ENCODE measurements at regions not wholly inside any gene's neighbourhood (a gene's known extent, or its start where the extent isn't known, plus 50 kb on each side); places are given as distances from the start of the nearest gene placed in this dataset.
"Not testable (repeated sequence)": the region's sequence is repeated elsewhere in the genome, so short reads cannot be mapped to it uniquely, and the experiment has no call there.

DNA sequence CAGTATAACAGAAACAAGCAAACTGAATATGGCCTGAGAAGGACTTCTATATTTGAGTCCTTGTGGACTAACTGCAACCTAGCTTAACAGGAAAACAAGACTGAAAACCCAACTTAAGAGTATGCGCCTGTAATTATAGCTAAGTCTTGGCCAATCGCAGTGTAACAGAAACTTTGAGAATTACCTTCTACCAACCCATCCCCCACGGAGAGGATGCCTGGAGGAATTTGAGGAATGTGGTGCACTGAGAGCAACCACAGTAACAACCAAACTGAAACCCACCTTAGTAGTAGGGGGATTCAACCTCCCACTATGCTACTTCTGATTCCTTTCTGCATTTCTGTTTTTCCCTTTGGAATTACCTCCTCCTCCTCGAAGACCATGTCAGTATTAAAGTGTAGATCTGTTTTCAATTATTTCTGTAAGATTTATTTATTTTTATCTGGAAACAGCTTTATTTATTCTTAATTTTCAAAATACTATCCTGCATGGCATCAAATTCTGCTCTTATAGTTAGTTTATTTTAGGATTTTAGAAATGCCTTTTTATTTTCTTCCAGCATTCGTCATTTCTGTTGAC, 393.6 kb downstream of the KCNA4 start:
- TF ChIP-seq, protein P1, sequence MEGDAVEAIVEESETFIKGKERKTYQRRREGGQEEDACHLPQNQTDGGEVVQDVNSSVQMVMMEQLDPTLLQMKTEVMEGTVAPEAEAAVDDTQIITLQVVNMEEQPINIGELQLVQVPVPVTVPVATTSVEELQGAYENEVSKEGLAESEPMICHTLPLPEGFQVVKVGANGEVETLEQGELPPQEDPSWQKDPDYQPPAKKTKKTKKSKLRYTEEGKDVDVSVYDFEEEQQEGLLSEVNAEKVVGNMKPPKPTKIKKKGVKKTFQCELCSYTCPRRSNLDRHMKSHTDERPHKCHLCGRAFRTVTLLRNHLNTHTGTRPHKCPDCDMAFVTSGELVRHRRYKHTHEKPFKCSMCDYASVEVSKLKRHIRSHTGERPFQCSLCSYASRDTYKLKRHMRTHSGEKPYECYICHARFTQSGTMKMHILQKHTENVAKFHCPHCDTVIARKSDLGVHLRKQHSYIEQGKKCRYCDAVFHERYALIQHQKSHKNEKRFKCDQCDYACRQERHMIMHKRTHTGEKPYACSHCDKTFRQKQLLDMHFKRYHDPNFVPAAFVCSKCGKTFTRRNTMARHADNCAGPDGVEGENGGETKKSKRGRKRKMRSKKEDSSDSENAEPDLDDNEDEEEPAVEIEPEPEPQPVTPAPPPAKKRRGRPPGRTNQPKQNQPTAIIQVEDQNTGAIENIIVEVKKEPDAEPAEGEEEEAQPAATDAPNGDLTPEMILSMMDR (conservative IDR thresholded peaks at IDR 0.05): no peak
- no peaks in the 10 kb centered on the region for H3K36me3 Mint-ChIP-seq (ENCODE audit: low read depth)
- no peaks in the 10 kb centered on the region for H3K4me1 Mint-ChIP-seq
- H3K27ac Mint-ChIP-seq (ENCODE audit: unreplicated experiment): no peak overlapping the region
- H3K9me3 Mint-ChIP-seq: no peaks in the 10 kb centered on the region
- no peaks in the 10 kb centered on the region for H3K27me3 Mint-ChIP-seq (ENCODE audit: low read depth)
- H3K4me3 Mint-ChIP-seq: no peak overlapping the region
- DNase-seq (ENCODE audit: low read depth, low spot score): no peak

DNA sequence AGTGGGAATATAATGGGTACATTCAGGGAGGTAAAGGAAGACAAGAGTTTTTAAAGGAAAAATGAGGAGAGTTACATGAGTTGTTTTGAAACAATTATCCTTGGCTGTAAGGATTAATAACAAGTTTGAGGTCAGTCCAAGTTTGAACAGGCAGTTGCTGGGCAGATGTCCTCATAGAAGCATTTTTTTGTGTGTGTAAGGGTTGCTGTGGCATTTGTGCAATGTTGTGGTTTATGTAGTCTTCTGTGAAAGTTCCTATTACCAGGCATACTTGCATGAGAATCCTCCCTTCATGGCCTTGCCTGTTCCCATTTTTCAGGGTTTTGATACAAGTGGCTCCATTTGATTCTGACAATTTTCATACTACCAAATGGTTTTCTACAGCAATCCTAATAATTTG, 400.2 kb downstream of the KCNA4 start:
- Mint-ChIP-seq H3K27ac (ENCODE audit: unreplicated experiment) (no peak overlapping the region), H3K9me3 (no peaks in the 10 kb centered on the region), H3K4me1 (no peaks in the 10 kb centered on the region), H3K4me3 (no peak overlapping the region), H3K27me3 (ENCODE audit: low read depth) (no peaks in the 10 kb centered on the region), H3K36me3 (ENCODE audit: low read depth) (no peaks in the 10 kb centered on the region)
- no peak for DNase-seq (ENCODE audit: low read depth, low spot score)
- TF ChIP-seq, protein P1 (conservative IDR thresholded peaks at IDR 0.05): no peak

DNA sequence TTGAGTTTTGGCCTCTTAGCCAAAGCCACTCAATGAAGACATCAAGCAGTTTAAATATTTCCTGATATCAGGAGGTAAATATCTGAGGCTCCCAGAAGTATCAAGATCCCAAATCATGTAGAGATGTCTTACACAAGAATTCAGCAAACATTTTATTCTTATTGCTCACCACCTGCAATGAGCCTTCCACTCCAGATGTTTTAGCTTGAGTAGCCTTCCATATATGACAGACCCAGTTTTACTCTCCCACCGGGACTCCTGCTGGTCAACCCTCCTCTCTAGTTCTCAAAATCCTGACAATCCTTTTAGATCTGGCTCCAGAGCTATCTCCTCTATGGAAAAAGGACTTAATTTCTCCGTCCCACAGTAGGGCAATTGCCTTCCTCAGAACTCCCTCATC, 404.4 kb downstream of the KCNA4 start:
- H3K27ac Mint-ChIP-seq (ENCODE audit: unreplicated experiment): no peak overlapping the region
- H3K36me3 Mint-ChIP-seq (ENCODE audit: low read depth): no peaks in the 10 kb centered on the region
- DNase-seq (ENCODE audit: low read depth, low spot score): no peak
- peaks cover 4% of the 10 kb centered on the region for H3K9me3 Mint-ChIP-seq
- TF ChIP-seq, protein P1 (conservative IDR thresholded peaks at IDR 0.05): no peak
- H3K4me3 Mint-ChIP-seq: no peak overlapping the region
- H3K27me3 Mint-ChIP-seq (ENCODE audit: low read depth): no peaks in the 10 kb centered on the region
- no peaks in the 10 kb centered on the region for H3K4me1 Mint-ChIP-seq

DNA sequence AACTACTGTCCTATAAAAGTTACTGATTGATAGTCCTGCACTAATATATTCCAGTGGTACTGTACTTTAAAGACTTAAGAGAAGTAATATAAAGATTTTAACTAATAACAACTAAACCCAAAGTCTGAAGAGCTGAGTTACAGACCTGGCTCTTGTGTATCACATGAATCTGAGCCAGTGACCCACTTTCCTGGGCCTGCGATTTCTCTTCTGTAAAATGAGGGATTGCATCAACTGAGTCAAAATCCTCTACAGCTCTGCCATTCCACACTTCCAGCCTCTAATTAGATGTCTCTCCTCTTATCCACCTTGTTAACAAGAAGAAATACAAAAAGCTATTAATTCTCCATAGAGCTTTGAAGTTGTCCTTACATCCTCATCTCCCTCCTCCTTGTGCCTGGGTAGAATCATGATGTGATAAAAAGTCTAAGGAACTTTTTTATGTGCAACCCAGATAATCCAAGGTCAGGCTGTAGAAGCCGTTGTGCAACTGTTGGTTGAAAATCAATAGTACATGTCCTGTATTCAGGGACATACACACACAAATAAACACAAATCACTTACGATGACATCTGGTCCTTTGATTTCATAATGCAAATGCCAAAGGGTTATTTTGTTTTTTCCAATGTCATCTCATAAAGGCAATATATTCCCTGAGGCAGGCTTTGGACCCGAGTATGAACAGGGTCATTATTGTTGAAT, 410.3 kb downstream of the KCNA4 start:
- peaks cover 6% of the 10 kb centered on the region for H3K9me3 Mint-ChIP-seq
- no peaks in the 10 kb centered on the region for H3K27me3 Mint-ChIP-seq (ENCODE audit: low read depth)
- TF ChIP-seq, protein P1 (conservative IDR thresholded peaks at IDR 0.05): no peak
- peaks cover 7% of the 10 kb centered on the region for H3K4me1 Mint-ChIP-seq
- H3K4me3 Mint-ChIP-seq: no peak overlapping the region
- no peak for DNase-seq (ENCODE audit: low read depth, low spot score)
- H3K27ac Mint-ChIP-seq (ENCODE audit: unreplicated experiment): no peak overlapping the region
- no peaks in the 10 kb centered on the region for H3K36me3 Mint-ChIP-seq (ENCODE audit: low read depth)

DNA sequence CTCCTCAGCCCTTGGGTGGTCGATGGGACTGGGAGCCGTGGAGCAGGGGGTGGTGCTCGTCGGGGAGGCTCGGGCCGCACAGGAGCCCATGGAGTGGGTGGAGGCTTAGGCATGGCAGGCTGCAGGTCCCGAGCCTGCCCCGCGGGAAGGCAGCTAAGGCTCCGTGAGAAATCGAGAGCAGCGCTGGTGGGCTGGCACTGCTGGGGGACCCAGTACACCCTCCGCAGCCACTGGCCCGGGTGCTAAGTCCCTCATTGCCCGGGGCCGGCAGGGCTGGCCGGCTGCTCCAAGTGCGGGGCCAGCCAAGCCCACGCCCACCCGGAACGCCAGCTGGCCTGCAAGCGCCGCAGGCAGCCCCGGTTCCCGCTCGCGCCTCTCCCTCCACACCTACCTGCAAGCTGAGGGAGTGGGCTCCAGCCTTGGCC, 416.7 kb downstream of the KCNA4 start:
- H3K27me3 Mint-ChIP-seq (ENCODE audit: low read depth); DNase-seq (ENCODE audit: low read depth, low spot score); H3K27ac Mint-ChIP-seq (ENCODE audit: unreplicated experiment); H3K36me3 Mint-ChIP-seq (ENCODE audit: low read depth); H3K4me3 Mint-ChIP-seq; H3K9me3 Mint-ChIP-seq; H3K4me1 Mint-ChIP-seq: not testable (repeated sequence)

DNA sequence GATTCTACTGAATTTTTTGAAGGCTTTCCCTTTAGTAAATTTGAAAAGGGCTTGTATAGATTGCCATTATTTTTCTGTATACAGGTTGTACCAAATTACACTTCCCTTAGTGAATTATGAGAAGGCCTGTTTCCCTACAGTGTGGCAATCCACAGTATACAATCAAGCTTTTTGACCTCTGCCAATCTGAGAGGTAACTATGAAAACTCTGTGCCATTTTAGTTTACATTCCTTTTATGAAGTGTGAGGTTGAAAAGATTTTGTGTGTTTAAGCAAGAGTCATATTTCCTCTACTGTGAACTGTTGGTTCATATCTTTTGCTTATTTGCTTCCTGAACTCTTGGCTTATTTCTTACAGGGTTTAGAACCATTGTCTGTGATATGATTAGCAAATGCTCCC, 432.5 kb downstream of the KCNA4 start:
- no peaks in the 10 kb centered on the region for H3K27me3 Mint-ChIP-seq (ENCODE audit: low read depth)
- H3K9me3 Mint-ChIP-seq: peaks cover 9% of the 10 kb centered on the region
- no peak for DNase-seq (ENCODE audit: low read depth, low spot score)
- H3K4me1 Mint-ChIP-seq: no peaks in the 10 kb centered on the region
- no peak overlapping the region for H3K27ac Mint-ChIP-seq (ENCODE audit: unreplicated experiment)
- H3K4me3 Mint-ChIP-seq: no peak overlapping the region
- TF ChIP-seq, protein P1 (conservative IDR thresholded peaks at IDR 0.05): no peak
- H3K36me3 Mint-ChIP-seq (ENCODE audit: low read depth): no peaks in the 10 kb centered on the region
